Sigmoid colon (tissue), 6 donors: ENCODE measurements at regions not wholly inside any gene's neighbourhood (a gene's known extent, or its start where the extent isn't known, plus 50 kb on each side); places are given as distances from the start of the nearest gene placed in this dataset.
"Not testable (repeated sequence)": the region's sequence is repeated elsewhere in the genome, so short reads cannot be mapped to it uniquely, and the experiment has no call there.

Experiments used
- DNase-seq: peaks from one replicate; pipeline ENCODE4 v3.0.0-alpha.2; 2019
- H3K27ac ChIP-seq, 4 donors: fragments of 200-600 bp; sonication (generic); one replicate each; pipeline ENCODE4 v1.5.1; 2016 to 2019; ENCODE audit warnings: mild to moderate bottlenecking in 1 of 4
- H3K27me3 ChIP-seq, 3 donors: fragments of 200-600 bp; sonication (generic); one replicate each; pipeline ENCODE4 v1.5.1; 2019; ENCODE audit warnings: mild to moderate bottlenecking in 1 of 3
- H3K36me3 ChIP-seq, 4 donors: fragments of 200-600 bp; sonication (generic); one replicate each; pipeline ENCODE4 v1.5.1; 2016 to 2019
- H3K4me1 ChIP-seq, 4 donors: fragments of 200-600 bp; sonication (generic); one replicate each; pipeline ENCODE4 v1.5.1; 2017 to 2019
- H3K4me3 ChIP-seq, 4 donors: fragments of 200-600 bp; sonication (generic); one replicate each; pipeline ENCODE4 v1.5.1; 2017 to 2019; ENCODE audit warnings: mild to moderate bottlenecking in 2 of 4, moderate library complexity in 1 of 4
- H3K9me3 ChIP-seq, 4 donors: fragments of 200-600 bp in 3 of 4; sonication (generic) in 3 of 4; one replicate each; pipeline versions ENCODE4 v1.5.1 to v1.6.1; 2013 to 2019
- EP300 ChIP-seq, 4 donors: sonication (generic); formaldehyde crosslinking; IDR thresholded peaks; one replicate each; pipeline ENCODE4 v1.6.1; 2017; ENCODE audit warnings: antibody characterized with exemption in 4 of 4
- POLR2A ChIP-seq, 2 donors: fragments of 450-650 bp; IDR thresholded peaks; one replicate each; pipeline ENCODE4 v1.6.1; 2016; ENCODE audit warnings: antibody characterized with exemption in 2 of 2, mild to moderate bottlenecking in 2 of 2, moderate library complexity in 2 of 2
- POLR2AphosphoS5 ChIP-seq, 4 donors: sonication (generic); formaldehyde crosslinking; IDR thresholded peaks; one replicate each; pipeline ENCODE4 v1.6.1; 2017; ENCODE audit warnings: antibody characterized with exemption in 4 of 4
- WGBS, 2 donors: extraction: QIAGEN DNeasy Blood & Tissue Kit; methylation state at CpG; one replicate each; pipeline ENCODE4 v1.1.7; 2013; 5-methylcytosine and 5-hydroxymethylcytosine counted together
- intact Hi-C: fragments of 100-400 bp; cut with DNase I; formaldehyde crosslinking; loops from one replicate; pipeline ENCODE4 v1.15.1; 2023
- TF ChIP-seq, protein P1 (sequence below), 4 experiments: fragments of 450-650 bp in 3 of 4; fragments of 200-600 bp in 1 of 4; IDR thresholded peaks; one replicate each; pipeline ENCODE4 v1.5.1; 2016 to 2019; ENCODE audit warnings: antibody characterized with exemption in 4 of 4, mild to moderate bottlenecking in 3 of 4, moderate library complexity in 2 of 4
- donor health status: healthy with polysubstance abuse.
- donor health status: healthy.

DNA sequence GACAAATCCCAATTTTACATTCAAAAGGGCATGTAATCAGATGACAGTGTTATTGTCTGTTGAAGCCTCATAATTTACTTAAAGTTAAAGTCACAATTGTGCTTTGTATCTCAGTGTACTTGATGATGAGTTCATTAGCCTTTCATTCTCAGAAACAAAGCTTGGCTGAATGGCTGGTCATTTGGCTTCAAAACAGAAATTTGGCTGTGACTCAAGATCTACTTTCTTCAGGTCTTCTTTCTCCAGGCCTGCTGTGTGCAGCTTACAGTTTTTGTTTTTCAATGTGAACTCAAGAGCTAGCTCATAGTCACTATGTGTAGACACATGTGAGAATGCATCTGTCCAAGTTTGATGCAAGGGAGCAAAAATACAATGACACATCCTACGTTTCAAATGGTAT lies 2003.6 kb upstream of the WWC1 start:
- intact Hi-C loops = no loop called here
- Histone ChIP-seq H3K27me3 (no peaks in the 10 kb centered on the region), H3K36me3 (no peaks in the 10 kb centered on the region), H3K4me3 (no peak overlapping the region), H3K4me1 (no peaks in the 10 kb centered on the region), H3K9me3 (peaks cover 0 to 4% (median 0%) of the 10 kb centered on the region in 4 donors), H3K27ac (no peak overlapping the region)
- no peak for TF ChIP-seq POLR2A (IDR thresholded peaks at IDR 0.05)
- TF ChIP-seq, protein P1, sequence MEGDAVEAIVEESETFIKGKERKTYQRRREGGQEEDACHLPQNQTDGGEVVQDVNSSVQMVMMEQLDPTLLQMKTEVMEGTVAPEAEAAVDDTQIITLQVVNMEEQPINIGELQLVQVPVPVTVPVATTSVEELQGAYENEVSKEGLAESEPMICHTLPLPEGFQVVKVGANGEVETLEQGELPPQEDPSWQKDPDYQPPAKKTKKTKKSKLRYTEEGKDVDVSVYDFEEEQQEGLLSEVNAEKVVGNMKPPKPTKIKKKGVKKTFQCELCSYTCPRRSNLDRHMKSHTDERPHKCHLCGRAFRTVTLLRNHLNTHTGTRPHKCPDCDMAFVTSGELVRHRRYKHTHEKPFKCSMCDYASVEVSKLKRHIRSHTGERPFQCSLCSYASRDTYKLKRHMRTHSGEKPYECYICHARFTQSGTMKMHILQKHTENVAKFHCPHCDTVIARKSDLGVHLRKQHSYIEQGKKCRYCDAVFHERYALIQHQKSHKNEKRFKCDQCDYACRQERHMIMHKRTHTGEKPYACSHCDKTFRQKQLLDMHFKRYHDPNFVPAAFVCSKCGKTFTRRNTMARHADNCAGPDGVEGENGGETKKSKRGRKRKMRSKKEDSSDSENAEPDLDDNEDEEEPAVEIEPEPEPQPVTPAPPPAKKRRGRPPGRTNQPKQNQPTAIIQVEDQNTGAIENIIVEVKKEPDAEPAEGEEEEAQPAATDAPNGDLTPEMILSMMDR (IDR thresholded peaks at IDR 0.05) = no peak
- WGBS, 2 donors = 38 to 70% methylated on average over 1 of the region's 1 CpG
- no peak for DNase-seq

DNA sequence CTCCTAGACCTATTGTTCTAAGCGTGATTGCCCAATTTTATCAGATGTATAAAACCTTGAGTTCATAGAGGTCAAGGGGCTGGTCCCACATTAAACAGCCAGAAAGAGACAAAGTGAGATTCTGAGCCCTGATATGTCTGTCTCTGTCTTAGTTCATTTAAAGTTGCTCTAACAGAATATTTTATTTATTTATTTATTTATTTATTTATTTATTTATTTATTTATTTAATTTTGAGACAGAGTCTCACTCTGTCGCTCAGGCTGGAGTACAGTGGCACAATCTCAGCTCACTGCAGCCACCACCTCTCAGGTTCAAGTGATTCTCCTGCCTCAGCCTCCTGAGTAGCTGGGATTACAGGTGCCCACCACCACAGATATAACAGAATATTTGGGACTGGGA lies 1999.6 kb upstream of the WWC1 start:
- DNase-seq, H3K4me3 ChIP-seq, H3K36me3 ChIP-seq, H3K4me1 ChIP-seq, H3K27ac ChIP-seq, intact Hi-C loops, H3K27me3 ChIP-seq, H3K9me3 ChIP-seq: not testable (repeated sequence)
- WGBS, 2 donors = 75 to 84% methylated on average over 2 of the region's 2 CpGs

GRCh38 chr5:166293892-166294291 lies 1997.6 kb upstream of the WWC1 start:
- 53 to 59% methylated on average over 5 of the region's 5 CpGs for WGBS, 2 donors
- Histone ChIP-seq H3K27ac (no peak overlapping the region), H3K36me3 (no peaks in the 10 kb centered on the region), H3K4me1 (no peaks in the 10 kb centered on the region), H3K9me3 (peaks cover 0 to 4% (median 0%) of the 10 kb centered on the region in 4 donors), H3K27me3 (no peaks in the 10 kb centered on the region), H3K4me3 (no peak overlapping the region)
- intact Hi-C loops = no loop called here
- TF ChIP-seq, protein P1 (IDR thresholded peaks at IDR 0.05) = no peak
- TF ChIP-seq POLR2AphosphoS5 (IDR thresholded peaks at IDR 0.05) = no peak
- no peak for TF ChIP-seq EP300 (IDR thresholded peaks at IDR 0.05)
- no peak for TF ChIP-seq POLR2A (IDR thresholded peaks at IDR 0.05)
- DNase-seq = no peak

DNA sequence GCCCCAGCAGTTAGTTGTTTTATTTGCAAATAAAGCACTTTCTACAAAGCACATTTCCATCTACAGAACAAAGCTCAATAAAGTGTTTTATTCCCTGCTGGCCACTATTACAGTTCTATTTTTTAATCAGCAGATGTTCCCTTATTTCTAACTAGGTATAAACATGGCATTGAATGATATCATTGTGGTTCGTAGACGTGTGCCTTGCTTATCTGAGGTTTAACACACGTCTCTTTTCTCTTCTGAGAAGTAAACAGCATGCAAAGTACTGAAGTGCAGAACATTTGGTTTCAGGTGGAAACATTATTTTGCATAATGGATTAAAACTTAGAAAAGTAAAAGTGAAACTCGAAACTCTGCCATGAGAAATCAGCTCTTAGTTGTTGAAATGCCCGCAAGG lies 1989.3 kb upstream of the WWC1 start:
- Histone ChIP-seq H3K36me3 (no peaks in the 10 kb centered on the region), H3K27ac (no peak overlapping the region), H3K4me3 (no peak overlapping the region), H3K27me3 (no peaks in the 10 kb centered on the region), H3K4me1 (no peaks in the 10 kb centered on the region), H3K9me3 (no peaks in the 10 kb centered on the region)
- WGBS, 2 donors = 81 to 86% methylated on average over 5 of the region's 5 CpGs
- intact Hi-C loops = no loop called here
- no peak for DNase-seq
- TF ChIP-seq EP300 (IDR thresholded peaks at IDR 0.05) (no peak), POLR2A (IDR thresholded peaks at IDR 0.05) (no peak), POLR2AphosphoS5 (IDR thresholded peaks at IDR 0.05) (no peak)
- TF ChIP-seq, protein P1 (IDR thresholded peaks at IDR 0.05) = no peak

- intact Hi-C loops = no loop called here
- H3K27me3 ChIP-seq = no peaks in the 10 kb centered on the region
- H3K9me3 ChIP-seq = no peaks in the 10 kb centered on the region
- no peaks in the 10 kb centered on the region for H3K4me1 ChIP-seq
- H3K4me3 ChIP-seq = no peak overlapping the region
- no peaks in the 10 kb centered on the region for H3K36me3 ChIP-seq
- H3K27ac ChIP-seq = no peak overlapping the region
- WGBS, 2 donors = 85 to 86% methylated on average over 7 of the region's 7 CpGs
- no peak for DNase-seq
- TF ChIP-seq EP300 (IDR thresholded peaks at IDR 0.05) = no peak
- TF ChIP-seq, protein P1 (IDR thresholded peaks at IDR 0.05) = no peak
- no peak for TF ChIP-seq POLR2AphosphoS5 (IDR thresholded peaks at IDR 0.05)
- no peak for TF ChIP-seq POLR2A (IDR thresholded peaks at IDR 0.05)
Observed at GRCh38 chr5:166317425-166317824, 1974.0 kb upstream of the WWC1 start.
